ENCODE measurements at regions not wholly inside any gene's neighbourhood (a gene's known extent, or its start where the extent isn't known, plus 50 kb on each side); places are given as distances from the start of the nearest gene placed in this dataset.

DNA sequence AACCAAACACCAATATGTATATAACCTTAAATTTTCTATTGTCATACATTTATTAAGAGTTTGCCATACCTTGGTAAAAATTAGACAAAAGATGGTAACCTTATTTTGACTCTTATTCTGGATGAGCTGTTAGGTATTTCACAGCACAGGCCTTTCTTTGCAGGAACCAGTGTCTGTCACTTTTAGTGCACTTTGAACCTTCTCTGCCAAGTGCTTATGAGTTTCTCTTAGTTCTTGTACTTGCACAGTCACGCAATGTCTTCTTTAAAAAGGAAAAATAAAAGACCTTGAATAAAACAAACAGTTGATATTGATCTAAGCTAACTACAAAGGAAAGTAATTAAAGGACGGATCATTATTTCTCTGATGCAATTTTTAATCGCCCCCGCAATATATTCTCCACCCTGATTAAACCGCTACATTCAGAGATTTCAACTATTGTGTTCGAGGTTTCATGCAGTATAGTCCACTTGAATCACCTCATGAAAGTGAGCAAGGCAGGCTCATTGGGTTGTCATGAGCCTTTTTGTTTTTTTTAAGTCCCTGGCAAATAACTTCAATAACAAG is 534.5 kb downstream of the KLF5 start:
- peak; percentile 65 to 83 for DNase-seq

DNA sequence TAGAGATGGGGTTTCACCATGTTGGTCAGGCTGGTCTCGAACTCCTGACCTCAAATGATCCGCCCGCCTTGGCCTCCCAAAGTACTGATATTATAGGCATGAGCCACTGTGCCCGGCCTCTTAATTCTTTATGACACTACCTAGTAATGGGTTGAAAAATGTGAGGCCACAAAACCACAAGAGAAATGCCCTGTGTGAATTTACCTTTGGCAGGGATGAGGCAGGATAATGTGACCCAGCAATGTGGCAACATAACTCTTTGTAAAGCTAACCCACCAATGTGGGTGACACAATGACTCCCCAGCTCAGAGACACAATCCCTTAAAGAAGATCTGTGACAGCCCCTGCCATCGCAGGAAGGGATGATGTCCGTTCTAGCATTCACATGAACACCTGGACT is 533.1 kb downstream of the KLF5 start:
- 89 to 92% (median 92%) methylated on average over 6 of the region's 6 CpGs for WGBS, 3 donors
- DNase-seq (no peak), FAIRE-seq (no peak)
- H3K27ac ChIP-seq (ENCODE audit: low read depth in 1 of 3, low read length in 2 of 3) = no peak overlapping the region
- no peaks in the 10 kb centered on the region for H3K9me3 ChIP-seq (ENCODE audit: control insufficient read depth in 2 of 2, insufficient read depth in 1 of 2, low read depth in 1 of 2, low read length in 1 of 2)
- H3K27me3 ChIP-seq (ENCODE audit: control insufficient read depth in 3 of 3, insufficient read depth in 3 of 3, low read length in 3 of 3) = no peaks in the 10 kb centered on the region
- H3K4me3 ChIP-seq (ENCODE audit: low read depth in 1 of 3, low read length in 3 of 3) = no peak overlapping the region
- H3K36me3 ChIP-seq (ENCODE audit: control insufficient read depth in 3 of 3, insufficient read depth in 2 of 3, low read depth in 1 of 3, low read length in 3 of 3) = no peaks in the 10 kb centered on the region
- H3K4me1 ChIP-seq (ENCODE audit: control insufficient read depth in 3 of 3, insufficient read depth in 2 of 3, low read depth in 1 of 3, low read length in 2 of 3) = no peaks in the 10 kb centered on the region

More for the DNA sequence above, 534.5 kb downstream of the KLF5 start:
- H3K36me3 ChIP-seq (ENCODE audit: control insufficient read depth in 3 of 3, insufficient read depth in 2 of 3, low read depth in 1 of 3, low read length in 3 of 3) = no peaks in the 10 kb centered on the region
- H3K4me1 ChIP-seq (ENCODE audit: control insufficient read depth in 3 of 3, insufficient read depth in 2 of 3, low read depth in 1 of 3, low read length in 2 of 3) = no peaks in the 10 kb centered on the region
- H3K27me3 ChIP-seq (ENCODE audit: control insufficient read depth in 3 of 3, insufficient read depth in 3 of 3, low read length in 3 of 3) = no peaks in the 10 kb centered on the region
- H3K9me3 ChIP-seq (ENCODE audit: control insufficient read depth in 2 of 2, insufficient read depth in 1 of 2, low read depth in 1 of 2, low read length in 1 of 2) = no peaks in the 10 kb centered on the region
- H3K4me3 ChIP-seq (ENCODE audit: low read depth in 1 of 3, low read length in 3 of 3) = no peak overlapping the region
- peak overlapping the region in 2 of 3 donors; percentile 41 to 69 for H3K27ac ChIP-seq (ENCODE audit: low read depth in 1 of 3, low read length in 2 of 3)
- 20 to 64% (median 36%) methylated on average over 6 of the region's 6 CpGs for WGBS, 3 donors
- FAIRE-seq = no peak

DNA sequence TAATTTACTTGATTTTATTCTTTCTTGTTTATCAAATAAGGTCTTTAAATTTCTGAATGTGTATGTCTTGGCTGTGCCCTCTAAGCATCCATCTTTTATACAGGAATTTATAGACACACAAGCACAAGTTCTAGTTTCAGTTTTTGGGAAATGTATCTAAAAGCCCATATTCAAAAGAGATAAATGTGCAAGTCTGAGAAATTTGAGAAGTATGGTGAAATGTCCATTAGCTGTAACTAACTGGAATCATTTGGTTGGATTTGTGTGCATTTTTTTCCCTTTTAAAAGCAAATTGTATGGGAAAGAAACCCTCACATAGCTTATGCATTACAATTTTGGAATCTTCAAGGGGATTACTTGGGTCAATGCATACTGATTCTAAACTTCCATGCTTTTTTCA is 532.0 kb downstream of the KLF5 start:
- Histone ChIP-seq H3K27ac (ENCODE audit: low read depth in 1 of 3, low read length in 2 of 3) (no peak overlapping the region), H3K4me3 (ENCODE audit: low read depth in 1 of 3, low read length in 3 of 3) (no peak overlapping the region), H3K9me3 (ENCODE audit: control insufficient read depth in 2 of 2, insufficient read depth in 1 of 2, low read depth in 1 of 2, low read length in 1 of 2) (no peaks in the 10 kb centered on the region), H3K4me1 (ENCODE audit: control insufficient read depth in 3 of 3, insufficient read depth in 2 of 3, low read depth in 1 of 3, low read length in 2 of 3) (no peaks in the 10 kb centered on the region), H3K27me3 (ENCODE audit: control insufficient read depth in 3 of 3, insufficient read depth in 3 of 3, low read length in 3 of 3) (no peaks in the 10 kb centered on the region), H3K36me3 (ENCODE audit: control insufficient read depth in 3 of 3, insufficient read depth in 2 of 3, low read depth in 1 of 3, low read length in 3 of 3) (no peaks in the 10 kb centered on the region)
- FAIRE-seq (no peak), DNase-seq (no peak)

DNA sequence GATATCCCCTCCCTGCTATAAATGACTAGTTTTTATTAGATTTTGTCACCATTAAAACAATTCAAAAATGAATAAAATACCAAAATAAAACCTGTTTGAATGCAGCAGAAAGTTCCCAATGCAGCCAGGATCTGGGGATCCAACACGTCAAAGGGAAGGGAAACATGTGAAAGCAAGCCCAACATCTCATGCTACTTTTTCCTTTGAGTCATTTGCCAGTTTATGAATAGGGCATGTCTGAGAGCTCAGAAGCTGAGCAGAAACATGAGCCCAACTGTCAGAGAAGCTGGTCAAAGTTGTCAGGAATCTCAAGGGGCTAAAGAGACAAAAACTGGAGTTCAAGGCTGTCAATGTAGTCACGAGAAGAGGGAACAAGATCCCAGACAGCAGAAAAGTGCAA is 526.4 kb downstream of the KLF5 start:
- Histone ChIP-seq H3K4me3 (ENCODE audit: low read depth in 1 of 3, low read length in 3 of 3) (no peak overlapping the region), H3K27me3 (ENCODE audit: control insufficient read depth in 3 of 3, insufficient read depth in 3 of 3, low read length in 3 of 3) (no peaks in the 10 kb centered on the region), H3K36me3 (ENCODE audit: control insufficient read depth in 3 of 3, insufficient read depth in 2 of 3, low read depth in 1 of 3, low read length in 3 of 3) (no peaks in the 10 kb centered on the region), H3K27ac (ENCODE audit: low read depth in 1 of 3, low read length in 2 of 3) (no peak overlapping the region), H3K4me1 (ENCODE audit: control insufficient read depth in 3 of 3, insufficient read depth in 2 of 3, low read depth in 1 of 3, low read length in 2 of 3) (peaks cover 0 to 9% (median 0%) of the 10 kb centered on the region in 3 donors), H3K9me3 (ENCODE audit: control insufficient read depth in 2 of 2, insufficient read depth in 1 of 2, low read depth in 1 of 2, low read length in 1 of 2) (peaks cover 0 to 5% of the 10 kb centered on the region in 2 donors)
- DNase-seq = no peak
- no peak for FAIRE-seq
- 89 to 95% (median 91%) methylated on average over 2 of the region's 2 CpGs for WGBS, 3 donors

DNA sequence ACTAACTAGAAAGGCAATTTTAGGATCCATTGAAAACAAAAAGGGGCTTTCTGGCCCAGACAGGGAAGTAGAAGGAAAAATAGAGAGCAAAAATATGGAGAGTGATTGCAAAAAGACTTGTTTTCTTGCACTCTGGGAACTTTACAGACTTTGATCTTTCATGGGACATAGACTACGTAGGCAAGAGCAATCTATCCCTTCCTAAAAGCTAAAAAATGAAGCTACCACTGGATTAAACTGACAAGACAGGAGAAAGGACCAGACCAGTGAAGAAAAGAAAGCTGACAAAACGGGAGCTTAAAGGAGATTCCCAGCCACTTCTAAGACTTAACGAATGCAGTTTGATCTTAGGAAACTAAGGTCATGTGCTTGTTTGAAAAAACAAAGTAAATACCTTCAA is 524.5 kb downstream of the KLF5 start:
- Histone ChIP-seq H3K4me3 (ENCODE audit: low read depth in 1 of 3, low read length in 3 of 3) (no peak overlapping the region), H3K27ac (ENCODE audit: low read depth in 1 of 3, low read length in 2 of 3) (peak overlapping the region in 1 of 3 donors; percentile 49), H3K4me1 (ENCODE audit: control insufficient read depth in 3 of 3, insufficient read depth in 2 of 3, low read depth in 1 of 3, low read length in 2 of 3) (peaks cover 3 to 14% (median 3%) of the 10 kb centered on the region in 3 donors), H3K27me3 (ENCODE audit: control insufficient read depth in 3 of 3, insufficient read depth in 3 of 3, low read length in 3 of 3) (no peaks in the 10 kb centered on the region), H3K9me3 (ENCODE audit: control insufficient read depth in 2 of 2, insufficient read depth in 1 of 2, low read depth in 1 of 2, low read length in 1 of 2) (peaks cover 0 to 5% of the 10 kb centered on the region in 2 donors), H3K36me3 (ENCODE audit: control insufficient read depth in 3 of 3, insufficient read depth in 2 of 3, low read depth in 1 of 3, low read length in 3 of 3) (no peaks in the 10 kb centered on the region)
- FAIRE-seq = no peak
- DNase-seq = peak in 1 of 2 donors; percentile 56
- WGBS, 3 donors = 66 to 68% (median 67%) methylated on average over 3 of the region's 3 CpGs

DNA sequence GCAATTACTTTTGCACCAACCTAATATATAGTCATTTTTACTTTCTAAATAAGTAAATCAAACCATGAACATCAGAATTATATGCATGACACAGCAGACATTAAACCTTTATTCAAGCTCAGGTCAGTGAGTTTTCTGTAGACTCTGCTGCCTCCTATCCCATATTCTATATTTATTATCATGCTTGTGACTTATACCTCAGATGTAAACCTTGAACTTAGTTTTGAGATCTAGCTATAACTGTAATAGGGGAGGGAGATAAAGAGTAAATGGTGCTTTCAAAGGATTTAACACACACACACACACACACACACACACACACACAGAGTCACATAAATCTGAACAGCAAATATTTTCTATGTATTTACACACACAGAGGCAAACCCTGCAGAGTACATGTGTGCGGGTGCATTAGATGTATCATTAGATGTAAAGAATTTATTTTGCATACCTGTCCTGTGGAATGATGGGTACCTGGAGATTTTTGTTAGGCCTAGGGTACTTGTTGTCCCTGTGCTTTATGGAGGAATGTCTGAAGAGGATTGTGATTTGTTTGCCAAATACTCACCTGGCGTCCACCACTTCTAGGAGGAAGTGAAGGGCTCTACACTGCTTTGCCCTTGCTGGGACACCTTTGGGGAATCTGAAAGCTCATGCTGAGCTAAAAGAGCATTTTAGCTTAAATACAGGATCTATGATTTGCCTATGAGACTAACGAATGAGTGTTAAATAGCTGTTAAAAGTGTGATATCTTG is 521.9 kb downstream of the KLF5 start:
- FAIRE-seq (no peak), DNase-seq (peak; percentile 19 to 44)
- WGBS, 3 donors = 72 to 83% (median 79%) methylated on average over 3 of the region's 3 CpGs
- H3K36me3 ChIP-seq (ENCODE audit: control insufficient read depth in 3 of 3, insufficient read depth in 2 of 3, low read depth in 1 of 3, low read length in 3 of 3) = no peaks in the 10 kb centered on the region
- no peak overlapping the region for H3K4me3 ChIP-seq (ENCODE audit: low read depth in 1 of 3, low read length in 3 of 3)
- no peaks in the 10 kb centered on the region for H3K27me3 ChIP-seq (ENCODE audit: control insufficient read depth in 3 of 3, insufficient read depth in 3 of 3, low read length in 3 of 3)
- H3K9me3 ChIP-seq (ENCODE audit: control insufficient read depth in 2 of 2, insufficient read depth in 1 of 2, low read depth in 1 of 2, low read length in 1 of 2) = peaks cover 0 to 5% of the 10 kb centered on the region in 2 donors
- H3K4me1 ChIP-seq (ENCODE audit: control insufficient read depth in 3 of 3, insufficient read depth in 2 of 3, low read depth in 1 of 3, low read length in 2 of 3) = peaks cover 3 to 16% (median 3%) of the 10 kb centered on the region in 3 donors
- H3K27ac ChIP-seq (ENCODE audit: low read depth in 1 of 3, low read length in 2 of 3) = no peak overlapping the region

DNA sequence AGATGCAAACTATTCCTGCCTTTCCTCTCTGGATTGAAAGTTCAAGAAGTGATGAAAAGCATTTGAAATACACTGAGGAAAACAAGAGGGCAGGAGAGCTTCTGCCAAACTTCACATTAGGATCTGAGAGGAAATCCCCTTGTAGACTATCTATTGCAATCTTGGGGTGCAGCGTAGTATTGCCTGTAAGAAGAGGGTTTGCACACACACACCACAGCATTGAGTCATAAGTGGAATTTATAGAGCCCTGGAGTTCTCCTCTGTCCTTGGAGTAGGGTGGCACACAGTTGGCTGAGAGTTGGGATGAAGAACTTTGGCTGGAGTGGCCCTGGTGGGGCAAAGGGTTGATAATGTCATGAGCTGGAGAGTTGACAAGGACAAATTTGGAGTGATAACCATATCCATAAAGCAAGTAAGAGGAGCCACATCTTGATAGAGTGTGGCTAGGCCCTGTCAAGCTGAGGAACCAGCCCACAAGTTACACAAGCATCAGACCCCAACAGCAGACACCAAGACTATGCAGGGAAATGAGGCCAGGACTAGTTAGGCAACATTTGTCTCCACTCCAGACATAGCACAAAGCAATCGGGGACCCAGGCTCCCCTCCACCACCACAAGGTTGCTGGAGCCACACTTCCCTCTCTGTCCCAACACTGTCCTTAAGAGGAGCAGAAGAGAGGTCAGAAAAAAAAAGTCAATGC is 520.9 kb downstream of the KLF5 start:
- no peak overlapping the region for H3K27ac ChIP-seq (ENCODE audit: low read depth in 1 of 3, low read length in 2 of 3)
- FAIRE-seq (no peak), DNase-seq (peak in 1 of 2 donors; percentile 34)
- no peaks in the 10 kb centered on the region for H3K36me3 ChIP-seq (ENCODE audit: control insufficient read depth in 3 of 3, insufficient read depth in 2 of 3, low read depth in 1 of 3, low read length in 3 of 3)
- H3K27me3 ChIP-seq (ENCODE audit: control insufficient read depth in 3 of 3, insufficient read depth in 3 of 3, low read length in 3 of 3) = no peaks in the 10 kb centered on the region
- 83 to 89% (median 89%) methylated on average over 2 of the region's 2 CpGs for WGBS, 3 donors
- no peaks in the 10 kb centered on the region for H3K9me3 ChIP-seq (ENCODE audit: control insufficient read depth in 2 of 2, insufficient read depth in 1 of 2, low read depth in 1 of 2, low read length in 1 of 2)
- H3K4me1 ChIP-seq (ENCODE audit: control insufficient read depth in 3 of 3, insufficient read depth in 2 of 3, low read depth in 1 of 3, low read length in 2 of 3) = peaks cover 3 to 16% (median 3%) of the 10 kb centered on the region in 3 donors
- H3K4me3 ChIP-seq (ENCODE audit: low read depth in 1 of 3, low read length in 3 of 3) = no peak overlapping the region

DNA sequence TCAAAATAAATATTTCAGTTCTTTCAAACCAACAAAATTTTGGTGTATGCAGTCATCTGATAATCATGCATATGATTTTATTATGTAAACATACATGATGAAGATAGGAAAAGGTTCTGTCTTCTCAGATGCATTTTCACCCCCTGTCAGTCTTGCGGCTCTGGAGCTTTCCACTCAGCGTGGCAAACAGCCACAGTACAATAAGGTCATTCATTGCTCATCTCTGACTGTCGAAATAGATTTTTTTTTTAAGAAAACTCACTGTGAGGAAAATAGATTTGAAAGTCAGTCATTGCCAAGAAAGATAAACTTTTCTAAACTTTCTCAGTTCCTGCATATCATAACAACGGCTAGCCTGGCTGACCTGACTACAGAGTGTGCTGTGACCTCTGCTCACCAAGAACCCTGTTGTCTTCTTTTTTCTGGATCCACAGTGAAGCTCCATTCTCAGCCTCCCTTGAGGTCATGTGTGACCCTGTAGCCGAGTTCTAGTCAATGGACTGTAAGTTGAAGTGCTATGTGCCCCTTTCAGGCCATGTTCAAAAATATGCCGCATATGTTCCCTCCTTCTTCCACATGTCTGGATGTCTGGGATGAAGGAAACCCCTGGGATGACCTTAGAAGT is 519.6 kb downstream of the KLF5 start:
- no peak overlapping the region for H3K27ac ChIP-seq (ENCODE audit: low read depth in 1 of 3, low read length in 2 of 3)
- peaks cover 3 to 16% (median 3%) of the 10 kb centered on the region in 3 donors for H3K4me1 ChIP-seq (ENCODE audit: control insufficient read depth in 3 of 3, insufficient read depth in 2 of 3, low read depth in 1 of 3, low read length in 2 of 3)
- no peaks in the 10 kb centered on the region for H3K27me3 ChIP-seq (ENCODE audit: control insufficient read depth in 3 of 3, insufficient read depth in 3 of 3, low read length in 3 of 3)
- WGBS, 3 donors = 63 to 72% (median 68%) methylated on average over 6 of the region's 6 CpGs
- H3K9me3 ChIP-seq (ENCODE audit: control insufficient read depth in 2 of 2, insufficient read depth in 1 of 2, low read depth in 1 of 2, low read length in 1 of 2) = no peaks in the 10 kb centered on the region
- FAIRE-seq (no peak), DNase-seq (no peak)
- no peak overlapping the region for H3K4me3 ChIP-seq (ENCODE audit: low read depth in 1 of 3, low read length in 3 of 3)
- H3K36me3 ChIP-seq (ENCODE audit: control insufficient read depth in 3 of 3, insufficient read depth in 2 of 3, low read depth in 1 of 3, low read length in 3 of 3) = no peaks in the 10 kb centered on the region

Data from small intestine (tissue), 7 donors.